ENCODE measurements at regions not wholly inside any gene's neighbourhood (a gene's known extent, or its start where the extent isn't known, plus 50 kb on each side); places are given as distances from the start of the nearest gene placed in this dataset.
"Not testable (repeated sequence)": the region's sequence is repeated elsewhere in the genome, so short reads cannot be mapped to it uniquely, and the experiment has no call there.

DNA sequence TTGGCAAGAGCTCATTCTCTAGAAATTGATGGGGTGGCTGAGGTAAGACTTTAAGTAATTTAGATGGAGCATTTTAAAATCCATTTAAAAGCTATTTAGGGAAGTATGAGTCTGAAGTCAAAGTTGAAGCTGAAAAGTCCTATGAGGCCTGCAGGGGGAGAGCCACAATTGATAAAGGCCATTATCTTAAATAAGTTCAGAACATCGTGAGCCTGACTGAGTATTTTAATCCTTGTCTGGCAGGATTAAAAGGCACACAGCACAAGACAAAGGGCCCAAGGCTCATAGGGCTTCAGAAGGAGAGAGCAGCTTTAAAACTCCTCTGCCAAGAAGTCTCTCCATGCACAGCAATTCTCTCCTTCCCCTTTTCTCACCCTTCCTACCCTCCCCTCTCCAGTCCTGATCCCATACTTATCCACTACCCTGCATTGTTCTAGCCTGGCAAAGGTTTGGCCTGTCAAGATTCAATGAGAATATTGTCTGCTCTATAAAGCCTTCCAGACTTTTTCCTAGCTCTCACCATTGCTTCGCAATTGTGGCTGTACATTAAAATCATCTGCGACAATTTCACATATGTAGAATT lies 1312.9 kb downstream of the FAM181B start:
- no peak for DNase-seq (ENCODE audit: low spot score)

DNA sequence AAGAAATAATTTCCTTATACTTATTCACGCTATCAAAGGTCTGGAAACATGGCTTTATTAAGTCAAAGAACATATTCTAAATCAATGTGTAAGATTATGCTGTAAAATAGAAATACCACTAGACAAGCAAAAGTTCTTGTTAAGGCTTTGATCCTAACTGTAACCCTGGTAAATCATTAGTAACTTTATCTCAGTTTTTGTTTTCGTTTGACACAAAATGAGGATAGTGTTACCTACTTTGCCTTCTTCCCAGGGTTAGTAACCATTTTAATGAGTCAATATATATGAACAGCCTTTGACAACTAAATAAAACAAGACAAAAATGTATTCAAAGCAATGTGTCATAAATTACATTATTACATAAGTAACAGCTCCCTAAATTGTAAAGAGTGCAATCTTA lies 1336.3 kb downstream of the FAM181B start:
- DNase-seq (ENCODE audit: low spot score) = no peak

DNA sequence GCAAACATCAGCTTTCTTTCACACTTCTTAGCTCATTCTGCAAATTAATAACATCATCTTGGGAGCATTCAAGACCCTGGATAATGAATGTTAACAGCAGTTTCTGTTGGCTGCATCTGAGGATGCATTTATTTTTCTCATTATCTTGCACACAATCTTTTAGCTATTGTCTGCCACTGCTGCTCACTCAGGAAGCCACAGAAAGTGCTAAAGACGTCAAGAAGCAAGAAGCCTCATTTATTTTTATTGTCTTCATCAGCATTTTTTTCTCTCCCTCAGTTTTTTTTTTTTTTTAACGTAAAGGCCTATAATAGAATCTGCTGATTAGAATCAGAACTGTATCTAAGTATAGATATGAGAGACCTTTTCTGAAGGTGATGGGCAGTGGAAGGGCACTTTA lies 1339.4 kb downstream of the FAM181B start:
- DNase-seq (ENCODE audit: low spot score) = no peak

GRCh38 chr11:81388326-81388725 lies 1345.3 kb downstream of the FAM181B start:
- DNase-seq (ENCODE audit: low spot score) = no peak

GRCh38 chr11:81380395-81380794 lies 1353.3 kb downstream of the FAM181B start:
- no peak for DNase-seq (ENCODE audit: low spot score)

DNA sequence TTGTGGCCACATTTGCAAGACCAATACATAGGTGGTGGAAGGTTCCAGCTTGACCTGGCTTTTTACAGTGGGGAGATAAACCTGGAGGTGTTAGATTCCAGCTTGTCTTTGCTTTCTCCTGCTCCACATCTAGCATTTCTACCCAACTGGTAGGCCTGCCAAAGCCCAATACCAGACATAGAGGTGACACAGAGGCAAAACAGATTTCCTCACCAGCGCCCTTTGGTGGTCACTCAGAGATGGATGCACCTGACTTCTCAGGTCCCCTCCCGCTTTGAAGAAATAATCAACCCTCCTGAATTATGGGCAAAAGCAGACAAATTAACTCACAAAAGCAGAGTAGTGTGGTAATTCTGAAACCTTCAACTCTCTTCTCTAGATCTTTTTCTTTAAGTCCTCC lies 1356.2 kb downstream of the FAM181B start:
- DNase-seq (ENCODE audit: low spot score) = no peak

DNA sequence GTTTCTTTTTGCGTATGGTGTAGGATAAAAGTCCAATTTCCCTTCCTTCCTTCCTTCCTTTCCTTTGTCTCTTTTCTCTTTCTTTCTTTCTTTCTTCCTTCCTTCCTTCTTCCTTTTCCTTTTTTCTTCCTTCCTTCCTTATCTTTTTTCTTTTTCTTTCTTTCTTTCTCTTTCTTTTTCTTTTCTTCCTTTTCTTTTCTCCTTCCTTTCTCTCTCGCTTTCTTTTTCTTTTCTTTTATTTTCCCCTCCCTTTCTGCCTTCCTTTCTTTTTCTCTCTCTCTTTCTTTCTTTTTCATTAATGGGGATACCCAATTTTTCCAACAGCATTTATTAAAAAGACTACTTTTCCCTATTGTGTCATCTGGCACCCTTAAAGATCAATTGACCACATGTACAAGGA lies 1359.7 kb downstream of the FAM181B start:
- no peak for DNase-seq (ENCODE audit: low spot score)

GRCh38 chr11:81368192-81368591 lies 1365.5 kb downstream of the FAM181B start:
- no peak for DNase-seq (ENCODE audit: low spot score)

GRCh38 chr11:81365496-81365895 lies 1368.2 kb downstream of the FAM181B start:
- no peak for DNase-seq (ENCODE audit: low spot score)

DNA sequence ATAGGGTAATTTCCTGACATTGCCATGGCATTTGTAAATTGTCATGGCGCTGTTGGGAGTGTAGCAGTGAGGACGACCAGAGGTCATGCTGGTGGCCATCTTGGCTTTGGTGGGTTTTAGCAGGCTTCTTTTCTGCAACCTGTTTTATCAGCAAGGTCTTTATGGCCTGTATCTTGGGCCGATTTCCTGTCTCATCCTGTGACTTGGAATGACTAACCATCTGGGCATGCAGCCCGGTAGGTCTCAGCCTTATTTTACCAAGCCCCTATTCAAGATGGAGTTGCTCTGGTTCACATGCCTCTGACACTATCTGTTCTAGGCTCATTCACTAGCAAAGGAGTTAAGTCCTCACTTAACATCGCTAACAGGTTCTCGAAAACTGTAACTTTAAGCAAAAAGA lies 1374.2 kb downstream of the FAM181B start:
- no peak for DNase-seq (ENCODE audit: low spot score)

GRCh38 chr11:81345609-81346008 lies 1388.1 kb downstream of the FAM181B start:
- DNase-seq (ENCODE audit: low spot score) = no peak

- no peak for DNase-seq (ENCODE audit: low spot score)
Measured at GRCh38 chr11:81342966-81343365, 1390.7 kb downstream of the FAM181B start.

- no peak for DNase-seq (ENCODE audit: low spot score)
Measured at GRCh38 chr11:81340225-81340624, 1393.4 kb downstream of the FAM181B start.

GRCh38 chr11:81339521-81339920 lies 1394.1 kb downstream of the FAM181B start:
- no peak for DNase-seq (ENCODE audit: low spot score)

- no peak for DNase-seq (ENCODE audit: low spot score)
Measured at GRCh38 chr11:81337756-81338155, 1395.9 kb downstream of the FAM181B start.

GRCh38 chr11:81332276-81332675 lies 1401.4 kb downstream of the FAM181B start:
- DNase-seq (ENCODE audit: low spot score) = no peak

- no peak for DNase-seq (ENCODE audit: low spot score)
Measured at GRCh38 chr11:81331611-81332235, 1401.9 kb downstream of the FAM181B start.

GRCh38 chr11:81331088-81331487 lies 1402.6 kb downstream of the FAM181B start:
- DNase-seq (ENCODE audit: low spot score) = no peak

GRCh38 chr11:81303038-81303664 lies 1430.5 kb downstream of the FAM181B start:
- DNase-seq (ENCODE audit: low spot score) = no peak

DNA sequence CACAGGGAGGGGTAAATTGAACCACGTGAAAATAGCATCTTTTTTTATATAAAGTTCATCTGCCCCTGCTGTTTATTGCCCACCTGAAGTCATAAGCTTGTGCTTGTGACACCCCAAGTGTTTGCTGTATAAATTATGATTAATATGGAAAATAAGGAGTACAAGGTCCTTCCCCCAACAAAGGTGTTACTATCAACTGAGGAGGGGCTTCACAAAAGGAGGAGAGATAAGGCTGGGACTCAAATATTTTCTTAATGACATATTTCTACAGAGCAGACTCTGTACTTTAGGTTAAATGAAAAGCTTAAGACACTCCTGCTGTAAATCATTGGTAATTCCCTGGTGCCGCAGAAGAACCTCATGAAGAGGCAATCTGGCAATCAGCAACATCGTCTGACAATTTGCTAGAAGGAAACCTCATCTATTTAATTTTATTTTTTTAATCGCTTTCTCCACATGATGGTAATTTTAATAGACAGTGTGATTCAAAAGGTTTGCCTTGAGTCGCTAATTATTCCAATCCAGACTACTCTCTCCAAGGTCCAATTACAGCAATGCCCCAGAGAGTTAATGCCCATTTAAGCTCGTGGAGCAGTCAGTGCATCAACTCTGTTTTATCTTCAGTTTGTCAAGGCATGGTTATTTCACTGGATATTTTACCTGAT lies 1432.4 kb downstream of the FAM181B start:
- no peak for DNase-seq (ENCODE audit: low spot score)

DNA sequence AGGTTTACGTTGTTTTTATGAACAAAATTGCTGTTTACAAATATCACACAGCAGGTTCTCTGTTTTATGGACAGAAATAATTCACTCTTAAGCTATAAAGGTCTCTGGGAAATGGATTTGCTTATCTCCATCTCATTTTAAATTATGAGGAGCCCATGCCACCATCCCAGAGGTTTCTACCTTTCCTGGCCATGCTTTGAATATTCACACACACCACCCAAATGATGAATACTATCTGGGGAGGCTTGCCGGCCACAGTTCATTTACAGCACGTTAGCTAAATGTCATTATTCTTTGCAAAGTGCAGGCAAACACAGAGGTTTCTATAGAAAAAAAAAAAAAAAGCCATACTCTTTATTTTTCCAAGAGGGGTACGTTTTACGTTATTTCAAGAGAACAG lies 1446.7 kb downstream of the FAM181B start:
- no peak for DNase-seq (ENCODE audit: low spot score)

- no peak for DNase-seq (ENCODE audit: low spot score)
Measured at GRCh38 chr11:81286550-81286949, 1447.1 kb downstream of the FAM181B start.

DNA sequence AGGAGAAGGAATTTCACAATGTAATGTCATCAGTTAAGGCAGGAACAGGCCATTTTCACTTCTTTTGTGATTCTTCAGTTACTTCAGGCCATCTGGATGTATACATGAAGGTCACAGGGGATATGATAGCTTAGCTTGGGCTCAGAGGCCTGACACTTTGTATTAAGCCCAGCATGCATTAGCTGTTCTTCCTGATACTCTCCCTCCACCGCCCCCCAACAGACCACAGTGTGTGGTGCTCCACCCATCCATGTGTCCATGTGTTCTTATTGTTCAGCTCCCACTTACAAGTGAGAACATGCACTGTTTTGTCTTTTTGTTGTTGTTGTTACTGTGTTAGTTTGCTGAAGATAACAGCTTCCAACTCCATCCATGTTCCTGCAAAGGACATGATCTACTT lies 1453.4 kb downstream of the FAM181B start:
- DNase-seq (ENCODE audit: low spot score) = not testable (repeated sequence)
